ENCODE measurements at regions not wholly inside any gene's neighbourhood (a gene's known extent, or its start where the extent isn't known, plus 50 kb on each side); places are given as distances from the start of the nearest gene placed in this dataset.

DNA sequence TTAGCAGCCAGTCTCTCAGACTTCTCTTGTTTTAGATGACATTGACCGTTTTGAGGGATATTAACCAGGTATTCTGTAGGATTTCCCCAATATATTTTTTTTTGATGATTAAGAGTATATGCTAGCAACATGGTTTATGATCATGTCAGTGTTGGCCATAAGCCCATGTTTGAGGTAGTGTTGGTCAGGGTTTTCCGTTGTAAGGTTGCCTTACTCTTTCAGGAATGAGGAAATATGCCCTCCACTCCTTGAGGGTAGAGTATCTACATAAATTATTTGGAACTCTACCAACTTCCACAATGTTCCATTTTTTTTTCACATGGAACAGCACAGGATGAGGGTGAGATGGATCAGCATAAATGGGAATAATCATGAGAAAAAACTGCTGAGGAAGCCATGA is 188.4 kb upstream of the PRDM9 start:
- Histone ChIP-seq H3K4me1 (no peaks in the 10 kb centered on the region), H3K27me3 (no peaks in the 10 kb centered on the region), H3K36me3 (no peaks in the 10 kb centered on the region), H3K9me3 (no peaks in the 10 kb centered on the region), H3K4me3 (ENCODE audit: low read depth, low read length) (no peak overlapping the region)
- DNase-seq: no peak
- TF ChIP-seq, protein P1, sequence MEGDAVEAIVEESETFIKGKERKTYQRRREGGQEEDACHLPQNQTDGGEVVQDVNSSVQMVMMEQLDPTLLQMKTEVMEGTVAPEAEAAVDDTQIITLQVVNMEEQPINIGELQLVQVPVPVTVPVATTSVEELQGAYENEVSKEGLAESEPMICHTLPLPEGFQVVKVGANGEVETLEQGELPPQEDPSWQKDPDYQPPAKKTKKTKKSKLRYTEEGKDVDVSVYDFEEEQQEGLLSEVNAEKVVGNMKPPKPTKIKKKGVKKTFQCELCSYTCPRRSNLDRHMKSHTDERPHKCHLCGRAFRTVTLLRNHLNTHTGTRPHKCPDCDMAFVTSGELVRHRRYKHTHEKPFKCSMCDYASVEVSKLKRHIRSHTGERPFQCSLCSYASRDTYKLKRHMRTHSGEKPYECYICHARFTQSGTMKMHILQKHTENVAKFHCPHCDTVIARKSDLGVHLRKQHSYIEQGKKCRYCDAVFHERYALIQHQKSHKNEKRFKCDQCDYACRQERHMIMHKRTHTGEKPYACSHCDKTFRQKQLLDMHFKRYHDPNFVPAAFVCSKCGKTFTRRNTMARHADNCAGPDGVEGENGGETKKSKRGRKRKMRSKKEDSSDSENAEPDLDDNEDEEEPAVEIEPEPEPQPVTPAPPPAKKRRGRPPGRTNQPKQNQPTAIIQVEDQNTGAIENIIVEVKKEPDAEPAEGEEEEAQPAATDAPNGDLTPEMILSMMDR (IDR thresholded peaks at IDR 0.05; ENCODE audit: low read depth, low read length): no peak

- Histone ChIP-seq H3K4me3 (ENCODE audit: low read depth, low read length) (no peak overlapping the region), H3K4me1 (no peaks in the 10 kb centered on the region), H3K9me3 (no peaks in the 10 kb centered on the region), H3K36me3 (no peaks in the 10 kb centered on the region), H3K27me3 (no peaks in the 10 kb centered on the region)
- TF ChIP-seq, protein P1 (IDR thresholded peaks at IDR 0.05; ENCODE audit: low read depth, low read length): no peak
- DNase-seq: no peak
Observed at GRCh38 chr5:23318166-23318565, 189.2 kb upstream of the PRDM9 start.

GRCh38 chr5:23316060-23316591 is 191.3 kb upstream of the PRDM9 start:
- Histone ChIP-seq H3K9me3 (no peaks in the 10 kb centered on the region), H3K4me3 (ENCODE audit: low read depth, low read length) (no peak overlapping the region), H3K27me3 (no peaks in the 10 kb centered on the region), H3K4me1 (no peaks in the 10 kb centered on the region), H3K36me3 (no peaks in the 10 kb centered on the region)
- no peak for DNase-seq
- TF ChIP-seq, protein P1 (IDR thresholded peaks at IDR 0.05; ENCODE audit: low read depth, low read length): no peak

DNA sequence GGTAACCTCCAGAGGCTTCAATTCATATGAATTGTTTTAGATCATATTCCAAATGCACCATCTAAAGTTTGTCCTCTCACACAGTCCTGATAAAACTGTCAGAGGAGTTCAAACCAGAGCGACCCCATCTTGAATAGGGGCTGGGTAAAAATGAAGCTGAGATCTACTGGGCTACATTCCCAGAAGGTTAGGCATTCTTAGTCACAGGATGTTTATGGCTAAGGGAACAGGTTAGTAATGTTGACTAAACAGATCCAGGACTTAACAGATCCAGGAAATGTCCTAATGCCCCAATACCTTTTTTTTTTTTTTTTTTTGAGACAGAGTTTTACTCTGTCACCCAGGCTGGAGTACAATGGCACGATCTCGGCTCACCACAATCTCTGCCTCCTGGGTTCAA is 192.6 kb upstream of the PRDM9 start:
- TF ChIP-seq, protein P1 (IDR thresholded peaks at IDR 0.05; ENCODE audit: low read depth, low read length): no peak
- H3K27me3 ChIP-seq: no peaks in the 10 kb centered on the region
- H3K36me3 ChIP-seq: no peaks in the 10 kb centered on the region
- no peak for DNase-seq
- no peaks in the 10 kb centered on the region for H3K9me3 ChIP-seq
- no peaks in the 10 kb centered on the region for H3K4me1 ChIP-seq
- no peak overlapping the region for H3K4me3 ChIP-seq (ENCODE audit: low read depth, low read length)

DNA sequence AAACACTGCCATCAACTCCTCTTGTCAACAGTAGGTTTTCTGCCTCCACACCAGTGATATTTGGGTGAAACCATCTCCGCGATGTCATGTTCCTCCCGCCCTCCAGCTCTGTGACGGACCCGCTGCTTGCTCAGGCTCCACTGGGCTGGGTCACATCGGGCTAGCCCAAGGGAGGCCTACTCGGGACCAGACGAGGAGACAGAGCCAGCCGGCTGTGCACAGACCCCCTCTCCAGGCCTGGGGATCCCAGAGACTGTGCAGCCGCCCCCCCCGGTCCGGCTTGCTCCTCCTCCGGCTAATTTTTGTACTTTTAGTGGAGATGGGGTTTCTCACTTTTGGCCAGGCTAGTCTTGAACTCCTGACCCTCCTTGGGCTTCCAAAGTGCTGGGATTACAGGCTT is 202.4 kb upstream of the PRDM9 start:
- Histone ChIP-seq H3K9me3 (no peaks in the 10 kb centered on the region), H3K4me3 (ENCODE audit: low read depth, low read length) (no peak overlapping the region), H3K27me3 (no peaks in the 10 kb centered on the region), H3K36me3 (no peaks in the 10 kb centered on the region), H3K4me1 (no peaks in the 10 kb centered on the region)
- no peak for DNase-seq
- TF ChIP-seq, protein P1 (IDR thresholded peaks at IDR 0.05; ENCODE audit: low read depth, low read length): no peak

GRCh38 chr5:23303836-23304235 is 203.6 kb upstream of the PRDM9 start:
- TF ChIP-seq, protein P1 (IDR thresholded peaks at IDR 0.05; ENCODE audit: low read depth, low read length): no peak
- no peak for DNase-seq
- Histone ChIP-seq H3K4me1 (no peaks in the 10 kb centered on the region), H3K36me3 (no peaks in the 10 kb centered on the region), H3K27me3 (no peaks in the 10 kb centered on the region), H3K9me3 (no peaks in the 10 kb centered on the region), H3K4me3 (ENCODE audit: low read depth, low read length) (no peak overlapping the region)

Measured in BE2C (cell line).